WTC11 (cell line): ENCODE measurements at regions not wholly inside any gene's neighbourhood (a gene's known extent, or its start where the extent isn't known, plus 50 kb on each side); places are given as distances from the start of the nearest gene placed in this dataset.

Experiments used
- ATAC-seq: fragments of 200-7000 bp; cut with Tn5 transposase; 2 replicates; pipeline ENCODE4 v1.10.0; 2021; ENCODE audit warnings: mild to moderate bottlenecking, moderate library complexity
- CTCF ChIA-PET: fragments of 300-600 bp; sonication (Branson Sonifier 250); formaldehyde crosslinking; loops from one replicate; lab custom pipeline; 2021; ENCODE audit warnings: antibody characterized with exemption; lab: Charles Lee
- POLR2A ChIA-PET: fragments of 350-600 bp; sonication (Branson Sonifier 250); formaldehyde crosslinking; loops from one replicate; lab custom pipeline; 2021; ENCODE audit warnings: antibody characterized with exemption; lab: Charles Lee
- DNase-seq: peaks from one replicate; pipeline ENCODE4 v3.0.0; 2021; ENCODE audit warnings: low spot score
- H3K27ac Mint-ChIP-seq: 2 replicates; pipeline ENCODE4 v1.8.0; 2021; ENCODE audit warnings: mixed read lengths
- H3K27me3 Mint-ChIP-seq: 2 replicates; pipeline ENCODE4 v1.8.0; 2021; ENCODE audit warnings: low read depth, mild to moderate bottlenecking, moderate library complexity, mixed read lengths
- H3K36me3 Mint-ChIP-seq: 2 replicates; pipeline ENCODE4 v1.8.0; 2021; ENCODE audit warnings: mixed read lengths
- H3K4me1 Mint-ChIP-seq: 2 replicates; pipeline ENCODE4 v1.8.0; 2022; ENCODE audit warnings: mixed read lengths
- H3K4me3 Mint-ChIP-seq: 2 replicates; pipeline ENCODE4 v1.8.0; 2021; ENCODE audit warnings: mild to moderate bottlenecking, moderate library complexity, mixed read lengths
- H3K9me3 Mint-ChIP-seq: 2 replicates; pipeline ENCODE4 v1.8.0; 2021; ENCODE audit warnings: mixed read lengths
- ATF1 ChIP-seq: sonication (generic); formaldehyde crosslinking; IDR thresholded peaks from 2 replicates; pipeline ENCODE4 v1.8.1; 2023; ENCODE audit warnings: mild to moderate bottlenecking, moderate library complexity, missing genetic modification reagents
- CREM ChIP-seq: sonication (generic); formaldehyde crosslinking; IDR thresholded peaks from 2 replicates; pipeline ENCODE4 v1.8.1; 2022; ENCODE audit warnings: mild to moderate bottlenecking, missing genetic modification reagents, moderate library complexity
- HMGA2 ChIP-seq: fragments of 250-450 bp; sonication (Bioruptor Pico); IDR thresholded peaks from 2 replicates; pipeline ENCODE4 v1.4.0; 2021; ENCODE audit warnings: mild to moderate bottlenecking, moderate library complexity
- JAZF1 ChIP-seq: fragments of 250-450 bp; sonication (Bioruptor Pico); IDR thresholded peaks from 2 replicates; pipeline ENCODE4 v1.9.0; 2021; ENCODE audit warnings: moderate library complexity, mild to moderate bottlenecking, inconsistent platforms
- MXD4 ChIP-seq: fragments of 250-450 bp; sonication (Bioruptor Pico); IDR thresholded peaks from 2 replicates; pipeline ENCODE4 v1.8.0; 2021; ENCODE audit warnings: mild to moderate bottlenecking, moderate library complexity, borderline replicate concordance
- NFE2L1 ChIP-seq: sonication (generic); formaldehyde crosslinking; IDR thresholded peaks from 2 replicates; pipeline ENCODE4 v1.8.1; 2023; ENCODE audit warnings: missing genetic modification reagents
- NFYB ChIP-seq: sonication (generic); formaldehyde crosslinking; conservative IDR thresholded peaks from 2 replicates; pipeline ENCODE4 v1.8.0; 2022; ENCODE audit warnings: low read depth, missing genetic modification reagents
- NR1H2 ChIP-seq: sonication (generic); formaldehyde crosslinking; IDR thresholded peaks from 2 replicates; pipeline ENCODE4 v1.9.0; 2021; ENCODE audit warnings: mild to moderate bottlenecking, moderate library complexity, missing genetic modification reagents
- NR3C1 ChIP-seq: sonication (generic); formaldehyde crosslinking; conservative IDR thresholded peaks from 2 replicates; pipeline ENCODE4 v1.8.1; 2023; ENCODE audit warnings: low read depth, mild to moderate bottlenecking, missing genetic modification reagents
- OVOL2 ChIP-seq: fragments of 250-450 bp; sonication (Bioruptor Pico); IDR thresholded peaks from 2 replicates; pipeline ENCODE4 v1.9.0; 2021; ENCODE audit warnings: mild to moderate bottlenecking, borderline replicate concordance
- ZNF121 ChIP-seq: sonication (generic); formaldehyde crosslinking; IDR thresholded peaks from 2 replicates; pipeline ENCODE4 v1.8.0; 2023; ENCODE audit warnings: missing genetic modification reagents
- ZNF232 ChIP-seq: sonication (generic); formaldehyde crosslinking; IDR thresholded peaks from 2 replicates; pipeline ENCODE4 v1.8.0; 2022; ENCODE audit warnings: mild to moderate bottlenecking, missing genetic modification reagents
- ZNF671 ChIP-seq: fragments of 250-450 bp; sonication (Bioruptor Pico); IDR thresholded peaks from 2 replicates; pipeline ENCODE4 v1.8.0; 2021; ENCODE audit warnings: mild to moderate bottlenecking
- TF ChIP-seq, protein P1 (sequence below): fragments of 250-450 bp; sonication (Bioruptor Pico); IDR thresholded peaks from 2 replicates; pipeline ENCODE4 v2.1.2; 2022; ENCODE audit warnings: mild to moderate bottlenecking, moderate library complexity
- TF ChIP-seq, protein P2 (sequence below): sonication (generic); formaldehyde crosslinking; IDR thresholded peaks from 2 replicates; pipeline ENCODE4 v1.8.0; 2022; ENCODE audit warnings: mild to moderate bottlenecking, missing genetic modification reagents
- TF ChIP-seq, protein P3 (sequence below): sonication (generic); formaldehyde crosslinking; IDR thresholded peaks from 2 replicates; pipeline ENCODE4 v1.8.0; 2022; ENCODE audit warnings: mild to moderate bottlenecking, missing genetic modification reagents
- TF ChIP-seq, protein P4 (sequence below): fragments of 200-600 bp; IDR thresholded peaks from 2 replicates; pipeline ENCODE4 v1.8.0; 2022; ENCODE audit warnings: antibody characterized with exemption
- TF ChIP-seq, protein P5 (sequence below): fragments of 250-450 bp; sonication (Bioruptor Pico); IDR thresholded peaks from 2 replicates; pipeline ENCODE4 v1.9.0; 2021; ENCODE audit warnings: mild to moderate bottlenecking
- TF ChIP-seq, protein P6 (sequence below): fragments of 250-450 bp; sonication (Bioruptor Pico); conservative IDR thresholded peaks from 2 replicates; pipeline ENCODE4 v1.9.0; 2021; ENCODE audit warnings: mild to moderate bottlenecking
- TF ChIP-seq, protein P7 (sequence below): sonication (generic); formaldehyde crosslinking; IDR thresholded peaks from 2 replicates; pipeline ENCODE4 v1.8.0; 2022; ENCODE audit warnings: mild to moderate bottlenecking, missing genetic modification reagents
- TF ChIP-seq, protein P8 (sequence below): sonication (generic); formaldehyde crosslinking; IDR thresholded peaks from 2 replicates; pipeline ENCODE4 v1.8.1; 2022; ENCODE audit warnings: mild to moderate bottlenecking, missing genetic modification reagents, moderate library complexity, borderline replicate concordance
- TF ChIP-seq, protein P9 (sequence below): fragments of 250-450 bp; sonication (Bioruptor Pico); IDR thresholded peaks from 2 replicates; pipeline ENCODE4 v1.9.0; 2021; ENCODE audit warnings: mild to moderate bottlenecking, borderline replicate concordance

DNA sequence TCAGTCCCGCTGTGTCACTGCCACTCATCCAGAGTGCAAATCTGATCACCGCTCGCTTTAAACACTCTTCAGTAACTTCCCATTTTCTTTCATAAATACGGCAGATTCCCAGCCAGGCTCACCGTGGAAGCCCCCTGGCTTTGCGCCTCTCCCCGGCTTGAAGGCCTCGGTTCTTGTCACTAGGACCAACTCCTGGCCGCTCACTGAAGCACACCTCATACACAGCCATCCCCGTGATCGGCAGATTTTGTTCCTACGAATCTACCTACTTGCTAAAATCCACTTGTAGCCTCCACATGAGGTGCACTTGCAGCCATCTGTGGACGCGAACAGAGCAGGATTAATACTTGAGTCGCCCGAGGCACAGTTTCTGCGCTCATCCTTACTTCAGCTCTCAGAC lies 462.4 kb upstream of the MYT1L start (continued):
- TF ChIP-seq, protein P1, sequence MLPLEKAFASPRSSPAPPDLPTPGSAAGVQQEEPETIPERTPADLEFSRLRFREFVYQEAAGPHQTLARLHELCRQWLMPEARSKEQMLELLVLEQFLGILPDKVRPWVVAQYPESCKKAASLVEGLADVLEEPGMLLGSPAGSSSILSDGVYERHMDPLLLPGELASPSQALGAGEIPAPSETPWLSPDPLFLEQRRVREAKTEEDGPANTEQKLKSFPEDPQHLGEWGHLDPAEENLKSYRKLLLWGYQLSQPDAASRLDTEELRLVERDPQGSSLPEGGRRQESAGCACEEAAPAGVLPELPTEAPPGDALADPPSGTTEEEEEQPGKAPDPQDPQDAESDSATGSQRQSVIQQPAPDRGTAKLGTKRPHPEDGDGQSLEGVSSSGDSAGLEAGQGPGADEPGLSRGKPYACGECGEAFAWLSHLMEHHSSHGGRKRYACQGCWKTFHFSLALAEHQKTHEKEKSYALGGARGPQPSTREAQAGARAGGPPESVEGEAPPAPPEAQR (CRISPR knock-in tag): no peak
- TF ChIP-seq NR3C1 (CRISPR knock-in tag) (no peak), OVOL2 (CRISPR knock-in tag) (no peak), MXD4 (CRISPR knock-in tag) (no peak), ZNF232 (CRISPR knock-in tag) (no peak)
- TF ChIP-seq, protein P2, sequence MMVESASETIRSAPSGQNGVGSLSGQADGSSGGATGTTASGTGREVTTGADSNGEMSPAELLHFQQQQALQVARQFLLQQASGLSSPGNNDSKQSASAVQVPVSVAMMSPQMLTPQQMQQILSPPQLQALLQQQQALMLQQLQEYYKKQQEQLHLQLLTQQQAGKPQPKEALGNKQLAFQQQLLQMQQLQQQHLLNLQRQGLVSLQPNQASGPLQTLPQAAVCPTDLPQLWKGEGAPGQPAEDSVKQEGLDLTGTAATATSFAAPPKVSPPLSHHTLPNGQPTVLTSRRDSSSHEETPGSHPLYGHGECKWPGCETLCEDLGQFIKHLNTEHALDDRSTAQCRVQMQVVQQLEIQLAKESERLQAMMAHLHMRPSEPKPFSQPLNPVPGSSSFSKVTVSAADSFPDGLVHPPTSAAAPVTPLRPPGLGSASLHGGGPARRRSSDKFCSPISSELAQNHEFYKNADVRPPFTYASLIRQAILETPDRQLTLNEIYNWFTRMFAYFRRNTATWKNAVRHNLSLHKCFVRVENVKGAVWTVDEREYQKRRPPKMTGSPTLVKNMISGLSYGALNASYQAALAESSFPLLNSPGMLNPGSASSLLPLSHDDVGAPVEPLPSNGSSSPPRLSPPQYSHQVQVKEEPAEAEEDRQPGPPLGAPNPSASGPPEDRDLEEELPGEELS (CRISPR knock-in tag): no peak
- TF ChIP-seq, protein P3, sequence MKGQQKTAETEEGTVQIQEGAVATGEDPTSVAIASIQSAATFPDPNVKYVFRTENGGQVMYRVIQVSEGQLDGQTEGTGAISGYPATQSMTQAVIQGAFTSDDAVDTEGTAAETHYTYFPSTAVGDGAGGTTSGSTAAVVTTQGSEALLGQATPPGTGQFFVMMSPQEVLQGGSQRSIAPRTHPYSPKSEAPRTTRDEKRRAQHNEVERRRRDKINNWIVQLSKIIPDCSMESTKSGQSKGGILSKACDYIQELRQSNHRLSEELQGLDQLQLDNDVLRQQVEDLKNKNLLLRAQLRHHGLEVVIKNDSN (CRISPR knock-in tag): no peak
- TF ChIP-seq, protein P4, sequence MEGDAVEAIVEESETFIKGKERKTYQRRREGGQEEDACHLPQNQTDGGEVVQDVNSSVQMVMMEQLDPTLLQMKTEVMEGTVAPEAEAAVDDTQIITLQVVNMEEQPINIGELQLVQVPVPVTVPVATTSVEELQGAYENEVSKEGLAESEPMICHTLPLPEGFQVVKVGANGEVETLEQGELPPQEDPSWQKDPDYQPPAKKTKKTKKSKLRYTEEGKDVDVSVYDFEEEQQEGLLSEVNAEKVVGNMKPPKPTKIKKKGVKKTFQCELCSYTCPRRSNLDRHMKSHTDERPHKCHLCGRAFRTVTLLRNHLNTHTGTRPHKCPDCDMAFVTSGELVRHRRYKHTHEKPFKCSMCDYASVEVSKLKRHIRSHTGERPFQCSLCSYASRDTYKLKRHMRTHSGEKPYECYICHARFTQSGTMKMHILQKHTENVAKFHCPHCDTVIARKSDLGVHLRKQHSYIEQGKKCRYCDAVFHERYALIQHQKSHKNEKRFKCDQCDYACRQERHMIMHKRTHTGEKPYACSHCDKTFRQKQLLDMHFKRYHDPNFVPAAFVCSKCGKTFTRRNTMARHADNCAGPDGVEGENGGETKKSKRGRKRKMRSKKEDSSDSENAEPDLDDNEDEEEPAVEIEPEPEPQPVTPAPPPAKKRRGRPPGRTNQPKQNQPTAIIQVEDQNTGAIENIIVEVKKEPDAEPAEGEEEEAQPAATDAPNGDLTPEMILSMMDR: no peak
- TF ChIP-seq, protein P5, sequence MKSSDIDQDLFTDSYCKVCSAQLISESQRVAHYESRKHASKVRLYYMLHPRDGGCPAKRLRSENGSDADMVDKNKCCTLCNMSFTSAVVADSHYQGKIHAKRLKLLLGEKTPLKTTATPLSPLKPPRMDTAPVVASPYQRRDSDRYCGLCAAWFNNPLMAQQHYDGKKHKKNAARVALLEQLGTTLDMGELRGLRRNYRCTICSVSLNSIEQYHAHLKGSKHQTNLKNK (CRISPR knock-in tag): no peak
- TF ChIP-seq, all 79 proteins: peak for 0

DNA sequence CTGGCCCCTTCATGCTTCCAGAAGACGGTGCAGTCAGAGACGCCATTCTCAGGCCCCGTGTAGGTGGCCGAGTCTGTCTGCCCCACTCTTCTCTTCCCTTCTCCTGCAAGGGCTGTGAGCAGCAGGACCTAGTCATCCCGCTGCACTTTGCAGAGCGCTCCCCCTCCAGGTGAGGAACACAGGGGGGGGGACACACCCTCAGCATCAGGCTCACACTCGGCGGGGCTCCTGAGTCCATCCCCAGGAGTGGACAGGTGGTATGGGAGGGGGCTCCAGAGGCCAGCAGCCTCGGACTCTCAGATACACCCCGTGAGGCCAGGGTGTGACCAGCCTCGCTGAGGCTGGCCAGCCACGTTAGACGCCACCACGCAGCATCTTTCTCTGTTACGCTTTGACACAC lies 460.5 kb upstream of the MYT1L start:
- H3K27ac Mint-ChIP-seq: no peak overlapping the region
- no peak for DNase-seq
- no peak overlapping the region for H3K4me3 Mint-ChIP-seq
- H3K4me1 Mint-ChIP-seq: peaks cover 40% of the 10 kb centered on the region
- H3K9me3 Mint-ChIP-seq: peaks cover 13% of the 10 kb centered on the region
- H3K27me3 Mint-ChIP-seq: peaks cover 14% of the 10 kb centered on the region
- ChIA-PET POLR2A (no interaction called here), CTCF (no interaction called here)
- H3K36me3 Mint-ChIP-seq: no peaks in the 10 kb centered on the region
- ATAC-seq: no peak
- TF ChIP-seq HMGA2 (CRISPR knock-in tag) (no peak), ATF1 (CRISPR knock-in tag) (no peak), NFE2L1 (CRISPR knock-in tag) (no peak), ZNF671 (CRISPR knock-in tag) (no peak), NR1H2 (CRISPR knock-in tag) (no peak), NFYB (CRISPR knock-in tag) (no peak), CREM (CRISPR knock-in tag) (no peak), JAZF1 (CRISPR knock-in tag) (no peak), ZNF121 (CRISPR knock-in tag) (no peak)
- TF ChIP-seq, protein P6, sequence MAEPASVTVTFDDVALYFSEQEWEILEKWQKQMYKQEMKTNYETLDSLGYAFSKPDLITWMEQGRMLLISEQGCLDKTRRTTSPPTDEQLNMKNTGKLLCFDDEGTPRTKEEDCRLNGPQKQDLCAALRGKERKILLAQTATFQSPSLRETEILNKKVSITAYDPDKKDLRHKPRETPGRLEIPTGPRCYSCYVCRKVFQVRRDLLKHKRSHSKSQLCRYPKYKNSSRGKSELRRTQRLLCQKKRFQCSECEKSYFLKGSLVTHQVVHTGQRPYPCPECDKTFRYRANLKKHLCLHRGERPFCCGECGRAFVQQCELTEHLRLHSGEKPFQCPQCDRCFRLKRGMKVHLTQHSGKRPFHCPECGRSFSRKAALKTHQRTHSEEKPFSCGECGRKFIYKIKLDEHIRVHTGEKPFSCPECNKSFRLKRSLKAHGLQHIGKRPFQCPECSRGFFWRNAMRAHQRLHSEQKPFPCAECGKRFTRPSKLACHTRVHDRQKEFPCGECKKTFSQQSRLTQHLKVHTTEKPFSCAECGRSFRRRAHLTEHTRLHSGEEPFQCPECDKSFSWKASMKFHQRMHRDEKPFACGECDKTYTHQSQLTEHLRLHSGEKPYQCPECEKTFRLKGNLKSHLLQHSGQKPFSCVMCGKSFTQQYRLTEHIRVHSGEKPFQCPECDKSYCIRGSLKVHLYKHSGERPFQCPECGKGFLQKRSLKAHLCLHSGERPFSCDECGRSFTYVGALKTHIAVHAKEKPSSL (CRISPR knock-in tag): no peak
- TF ChIP-seq, protein P7, sequence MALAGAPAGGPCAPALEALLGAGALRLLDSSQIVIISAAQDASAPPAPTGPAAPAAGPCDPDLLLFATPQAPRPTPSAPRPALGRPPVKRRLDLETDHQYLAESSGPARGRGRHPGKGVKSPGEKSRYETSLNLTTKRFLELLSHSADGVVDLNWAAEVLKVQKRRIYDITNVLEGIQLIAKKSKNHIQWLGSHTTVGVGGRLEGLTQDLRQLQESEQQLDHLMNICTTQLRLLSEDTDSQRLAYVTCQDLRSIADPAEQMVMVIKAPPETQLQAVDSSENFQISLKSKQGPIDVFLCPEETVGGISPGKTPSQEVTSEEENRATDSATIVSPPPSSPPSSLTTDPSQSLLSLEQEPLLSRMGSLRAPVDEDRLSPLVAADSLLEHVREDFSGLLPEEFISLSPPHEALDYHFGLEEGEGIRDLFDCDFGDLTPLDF (CRISPR knock-in tag): no peak
- TF ChIP-seq, protein P8, sequence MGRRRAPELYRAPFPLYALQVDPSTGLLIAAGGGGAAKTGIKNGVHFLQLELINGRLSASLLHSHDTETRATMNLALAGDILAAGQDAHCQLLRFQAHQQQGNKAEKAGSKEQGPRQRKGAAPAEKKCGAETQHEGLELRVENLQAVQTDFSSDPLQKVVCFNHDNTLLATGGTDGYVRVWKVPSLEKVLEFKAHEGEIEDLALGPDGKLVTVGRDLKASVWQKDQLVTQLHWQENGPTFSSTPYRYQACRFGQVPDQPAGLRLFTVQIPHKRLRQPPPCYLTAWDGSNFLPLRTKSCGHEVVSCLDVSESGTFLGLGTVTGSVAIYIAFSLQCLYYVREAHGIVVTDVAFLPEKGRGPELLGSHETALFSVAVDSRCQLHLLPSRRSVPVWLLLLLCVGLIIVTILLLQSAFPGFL (CRISPR knock-in tag): no peak
- TF ChIP-seq, protein P9, sequence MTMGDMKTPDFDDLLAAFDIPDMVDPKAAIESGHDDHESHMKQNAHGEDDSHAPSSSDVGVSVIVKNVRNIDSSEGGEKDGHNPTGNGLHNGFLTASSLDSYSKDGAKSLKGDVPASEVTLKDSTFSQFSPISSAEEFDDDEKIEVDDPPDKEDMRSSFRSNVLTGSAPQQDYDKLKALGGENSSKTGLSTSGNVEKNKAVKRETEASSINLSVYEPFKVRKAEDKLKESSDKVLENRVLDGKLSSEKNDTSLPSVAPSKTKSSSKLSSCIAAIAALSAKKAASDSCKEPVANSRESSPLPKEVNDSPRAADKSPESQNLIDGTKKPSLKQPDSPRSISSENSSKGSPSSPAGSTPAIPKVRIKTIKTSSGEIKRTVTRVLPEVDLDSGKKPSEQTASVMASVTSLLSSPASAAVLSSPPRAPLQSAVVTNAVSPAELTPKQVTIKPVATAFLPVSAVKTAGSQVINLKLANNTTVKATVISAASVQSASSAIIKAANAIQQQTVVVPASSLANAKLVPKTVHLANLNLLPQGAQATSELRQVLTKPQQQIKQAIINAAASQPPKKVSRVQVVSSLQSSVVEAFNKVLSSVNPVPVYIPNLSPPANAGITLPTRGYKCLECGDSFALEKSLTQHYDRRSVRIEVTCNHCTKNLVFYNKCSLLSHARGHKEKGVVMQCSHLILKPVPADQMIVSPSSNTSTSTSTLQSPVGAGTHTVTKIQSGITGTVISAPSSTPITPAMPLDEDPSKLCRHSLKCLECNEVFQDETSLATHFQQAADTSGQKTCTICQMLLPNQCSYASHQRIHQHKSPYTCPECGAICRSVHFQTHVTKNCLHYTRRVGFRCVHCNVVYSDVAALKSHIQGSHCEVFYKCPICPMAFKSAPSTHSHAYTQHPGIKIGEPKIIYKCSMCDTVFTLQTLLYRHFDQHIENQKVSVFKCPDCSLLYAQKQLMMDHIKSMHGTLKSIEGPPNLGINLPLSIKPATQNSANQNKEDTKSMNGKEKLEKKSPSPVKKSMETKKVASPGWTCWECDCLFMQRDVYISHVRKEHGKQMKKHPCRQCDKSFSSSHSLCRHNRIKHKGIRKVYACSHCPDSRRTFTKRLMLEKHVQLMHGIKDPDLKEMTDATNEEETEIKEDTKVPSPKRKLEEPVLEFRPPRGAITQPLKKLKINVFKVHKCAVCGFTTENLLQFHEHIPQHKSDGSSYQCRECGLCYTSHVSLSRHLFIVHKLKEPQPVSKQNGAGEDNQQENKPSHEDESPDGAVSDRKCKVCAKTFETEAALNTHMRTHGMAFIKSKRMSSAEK (CRISPR knock-in tag): no peak
